Hematopoietic multipotent progenitor cell treated with erythropoietin and hydrocortisone succinate and interleukin-3 and kit ligand, for 6 days (in vitro differentiated cells): ENCODE measurements at regions not wholly inside any gene's neighbourhood (a gene's known extent, or its start where the extent isn't known, plus 50 kb on each side); places are given as distances from the start of the nearest gene placed in this dataset.
A peak's percentile ranks its signal among the peaks of the same experiment; 100 is the strongest.

Source experiments
- DNase-seq: peaks from one replicate; pipeline ENCODE4 v3.0.0-alpha.2; 2015

- DNase-seq = no peak
Observed at GRCh38 chr12:75786070-75786469, 245.5 kb downstream of the PHLDA1 start.

DNA sequence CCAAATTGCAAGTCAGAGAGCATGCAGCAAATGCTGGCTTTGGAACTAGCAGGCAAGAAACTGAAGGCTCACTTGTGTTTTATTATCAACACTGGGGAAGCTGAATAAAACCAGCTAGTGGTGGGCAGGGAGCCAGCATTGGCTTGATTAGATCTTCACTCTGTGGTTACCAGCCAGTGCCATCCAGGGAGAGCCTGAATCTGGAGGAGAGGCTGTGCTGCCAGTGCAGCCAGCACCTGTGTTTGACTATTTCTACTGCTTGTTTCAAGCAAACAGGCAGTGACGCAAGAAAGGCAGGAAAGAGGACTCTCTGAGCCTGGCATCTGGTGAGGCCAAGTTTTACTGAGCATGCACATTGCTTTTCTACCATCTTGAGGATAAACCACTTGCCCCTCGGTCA is 247.0 kb downstream of the PHLDA1 start:
- DNase-seq = peak; percentile 79

DNA sequence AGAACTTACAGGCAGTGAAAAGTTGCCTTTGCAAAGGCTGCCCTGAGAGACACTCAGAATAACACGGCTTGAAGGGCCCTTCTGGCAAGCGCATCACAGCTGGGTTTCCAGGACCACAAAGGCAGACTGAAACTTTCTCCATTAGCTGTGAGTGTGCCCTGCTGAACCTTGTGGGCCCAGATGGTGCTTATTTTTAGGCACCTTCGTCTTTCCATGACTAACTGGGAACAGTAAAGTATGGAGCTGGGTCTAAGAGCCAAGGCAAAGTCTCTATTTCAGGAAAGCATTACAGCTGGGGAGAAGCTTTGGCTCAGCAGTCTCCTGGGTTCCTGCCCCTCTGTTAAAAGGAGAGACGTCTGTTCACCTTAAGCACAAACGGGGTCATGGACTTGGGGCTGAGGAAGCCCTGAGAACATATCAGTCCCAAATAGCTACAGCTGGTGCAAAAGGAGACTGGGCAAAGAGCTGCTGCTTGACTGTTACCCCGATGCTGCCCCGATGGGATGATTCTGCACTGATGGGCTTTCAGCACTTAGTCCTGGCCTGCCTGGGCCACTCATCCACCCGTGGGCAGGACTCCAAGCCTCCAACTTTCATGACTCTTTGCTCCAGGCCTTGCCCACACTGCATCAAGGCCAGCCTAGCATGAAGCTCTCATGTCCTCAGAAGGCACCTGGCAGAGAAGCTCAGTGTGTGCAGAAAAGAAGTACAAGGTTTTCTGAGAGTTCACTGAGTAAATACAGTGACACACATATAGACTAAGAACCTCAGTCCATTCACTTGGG is 248.3 kb downstream of the PHLDA1 start:
- DNase-seq = no peak

GRCh38 chr12:75782069-75782581 is 249.5 kb downstream of the PHLDA1 start:
- no peak for DNase-seq

DNA sequence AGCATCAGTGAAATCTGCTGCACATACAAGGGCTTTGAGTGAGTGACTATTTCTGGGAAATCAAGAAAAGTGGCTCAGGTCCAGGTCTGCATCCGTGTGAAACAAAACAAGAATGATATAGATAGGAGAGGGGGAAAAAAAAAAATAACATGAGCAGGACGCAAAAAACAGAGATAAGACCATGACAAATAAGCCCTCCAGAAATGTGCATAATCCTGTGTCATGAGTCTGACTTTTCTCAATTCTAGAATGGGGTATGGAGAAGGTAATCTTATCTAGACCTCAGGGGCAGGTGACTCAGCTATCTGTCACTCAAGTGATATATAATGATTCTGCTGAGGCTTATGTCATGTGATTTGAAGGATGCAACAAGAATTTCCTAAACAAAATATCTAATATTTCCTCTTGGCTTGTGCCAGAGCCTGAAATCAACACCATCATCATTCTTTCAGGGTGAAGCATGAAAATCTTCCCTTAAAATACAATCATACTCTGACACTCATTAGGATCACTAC is 250.0 kb downstream of the PHLDA1 start:
- DNase-seq = peak; percentile 7

GRCh38 chr12:75779891-75780496 is 251.6 kb downstream of the PHLDA1 start:
- DNase-seq = no peak

DNA sequence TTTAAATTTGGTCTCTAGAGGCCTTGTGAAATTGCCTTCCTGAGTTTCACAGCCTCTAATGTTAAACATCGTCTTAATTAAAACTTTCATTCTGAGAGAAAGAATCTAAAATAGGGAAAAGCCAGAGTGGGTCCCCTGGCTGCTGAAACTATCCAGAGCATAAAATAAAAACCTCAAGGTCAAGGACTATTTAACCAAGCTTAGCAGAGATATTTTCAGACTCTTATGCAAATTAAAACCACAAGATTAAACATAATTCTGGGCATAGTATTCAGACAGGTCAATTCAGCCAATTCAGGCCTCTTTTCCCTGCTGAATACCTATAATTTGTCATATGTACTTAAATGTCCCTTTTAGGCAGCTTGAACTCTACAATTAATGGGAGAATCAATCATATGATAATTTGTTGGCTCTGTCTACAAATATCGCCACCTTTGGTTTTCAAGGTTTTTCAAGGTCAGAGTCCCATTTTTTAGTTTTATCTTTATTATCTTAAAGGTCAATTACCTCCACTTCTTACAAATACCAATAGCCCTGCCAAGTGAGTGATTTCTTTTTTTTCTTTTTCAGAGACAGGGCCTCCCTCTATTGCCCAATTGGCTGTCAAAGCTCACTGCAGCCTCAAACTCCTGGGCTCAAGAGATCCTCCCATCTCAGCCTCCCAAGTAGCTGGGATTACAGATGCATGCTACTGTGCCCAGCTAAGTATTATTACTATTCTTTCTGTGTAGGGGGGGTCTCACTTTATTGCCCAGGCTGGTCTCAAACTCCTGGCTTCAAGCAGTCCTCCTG is 257.1 kb downstream of the PHLDA1 start:
- no peak for DNase-seq

GRCh38 chr12:75773377-75773776 is 258.2 kb downstream of the PHLDA1 start:
- no peak for DNase-seq

GRCh38 chr12:75771023-75771422 is 259.6 kb upstream of the KRR1 start:
- DNase-seq = no peak

- no peak for DNase-seq
Observed at GRCh38 chr12:75767957-75768356, 256.5 kb upstream of the KRR1 start.

DNA sequence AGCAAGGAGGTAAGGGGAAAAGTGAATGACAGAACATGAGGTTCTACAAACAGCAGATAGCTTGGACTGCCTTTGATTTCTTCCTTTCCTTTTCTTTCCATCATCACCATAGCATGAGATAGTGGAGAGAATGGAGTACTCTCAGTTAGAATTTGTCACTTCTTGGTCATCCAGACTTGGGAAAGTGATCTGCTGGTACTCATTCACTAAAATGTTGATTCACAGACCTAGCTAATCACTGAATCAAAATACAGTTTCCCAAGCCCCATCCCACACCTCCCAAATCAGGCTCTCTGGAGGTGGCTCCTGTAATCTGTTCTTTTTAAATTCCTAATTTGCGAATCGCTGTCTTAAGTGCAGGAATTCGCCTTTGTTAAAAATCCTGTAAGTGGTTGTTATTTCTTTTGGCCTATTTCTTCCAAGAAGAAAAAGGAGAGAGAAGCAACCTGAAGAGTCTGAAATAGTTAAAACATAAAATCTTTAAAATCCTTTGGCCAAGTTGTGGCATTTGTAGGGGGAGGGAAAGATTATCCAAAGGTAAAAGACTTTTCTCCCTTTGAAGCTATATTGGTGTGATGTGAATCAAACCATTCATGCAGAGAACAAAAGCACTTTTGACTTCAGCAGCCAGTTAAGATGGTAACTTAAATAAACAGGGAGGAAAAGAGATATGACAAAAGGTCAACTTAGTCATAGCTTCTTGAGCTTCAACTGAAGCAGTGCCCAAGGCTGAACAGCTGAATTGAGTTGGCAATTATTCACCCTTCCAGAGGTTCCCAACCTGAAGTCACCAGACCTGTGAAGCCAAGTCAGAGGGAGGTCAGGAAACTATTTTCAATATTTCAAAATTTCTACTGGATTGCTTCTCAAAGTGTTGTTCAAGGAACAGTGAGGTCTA is 255.1 kb upstream of the KRR1 start:
- DNase-seq = no peak

GRCh38 chr12:75765170-75766059 is 254.0 kb upstream of the KRR1 start:
- DNase-seq = no peak

GRCh38 chr12:75764091-75764841 is 252.9 kb upstream of the KRR1 start:
- DNase-seq = no peak

DNA sequence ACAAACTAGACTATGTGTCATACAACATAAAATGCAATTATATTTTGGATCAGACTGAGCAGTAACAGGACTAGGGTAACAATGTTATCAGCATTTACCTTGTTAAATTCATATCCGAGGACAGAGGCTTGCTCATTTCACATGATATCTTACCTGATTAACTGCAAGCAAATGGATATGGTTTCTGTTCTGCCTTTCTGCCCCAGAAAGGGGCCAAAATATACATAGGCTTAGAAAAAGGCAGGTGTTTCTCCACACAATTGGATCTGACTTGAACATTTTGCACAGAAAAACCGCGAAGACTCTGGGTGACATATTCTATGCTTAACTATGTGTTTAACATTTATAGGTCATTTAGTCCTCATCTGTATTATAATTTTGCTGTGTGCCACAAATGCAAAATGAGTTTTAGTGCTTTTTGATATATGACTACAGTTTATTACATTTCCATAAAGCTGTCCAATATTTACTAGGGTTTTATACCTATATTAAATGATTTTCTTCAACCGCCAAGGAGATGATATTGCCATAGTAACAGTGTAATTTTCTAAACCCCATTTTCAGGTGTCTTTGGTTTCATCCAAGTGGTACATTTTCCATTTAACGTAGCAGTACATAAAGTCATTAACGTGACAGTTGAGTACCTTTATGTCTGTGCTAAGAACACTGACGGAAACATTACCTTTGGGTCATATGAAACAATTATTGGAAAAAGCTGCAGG is 249.3 kb upstream of the KRR1 start:
- DNase-seq = no peak

DNA sequence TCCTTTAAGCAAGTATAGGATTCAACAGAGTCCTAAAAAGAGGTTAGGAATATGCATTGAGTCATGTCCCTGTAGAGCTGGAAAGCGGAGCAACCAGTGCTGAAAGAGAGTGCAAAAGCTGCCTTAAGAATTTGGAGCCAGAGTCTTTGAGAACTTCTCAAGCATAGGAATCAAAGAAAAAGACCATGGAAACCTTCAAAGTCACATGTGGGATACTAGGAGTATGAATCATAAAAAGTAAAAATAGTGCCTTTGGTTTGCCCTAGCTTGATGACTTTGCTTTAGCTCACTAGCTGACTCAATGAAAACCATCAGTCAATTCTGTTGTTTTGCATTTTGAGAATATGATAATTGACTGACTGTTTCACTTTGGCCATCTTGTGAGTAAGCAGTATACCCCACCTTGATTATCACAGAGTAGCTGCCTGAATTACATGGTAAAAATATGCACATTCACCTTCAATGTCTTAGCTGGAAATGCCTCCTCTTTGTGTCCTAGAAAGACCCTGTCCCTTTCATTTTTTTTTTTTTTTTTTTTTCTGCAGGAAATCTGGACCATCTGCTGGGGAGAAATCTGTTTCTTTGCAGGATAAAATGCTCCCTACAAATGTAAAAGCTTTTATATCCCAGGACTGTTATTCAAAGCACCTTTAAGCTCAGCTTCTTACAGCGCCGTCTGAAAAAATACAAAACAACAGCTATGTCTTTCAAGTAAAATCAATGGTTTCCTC is 248.6 kb upstream of the KRR1 start:
- DNase-seq = no peak

GRCh38 chr12:75759196-75759595 is 247.8 kb upstream of the KRR1 start:
- DNase-seq = no peak

GRCh38 chr12:75756771-75757170 is 245.4 kb upstream of the KRR1 start:
- no peak for DNase-seq

GRCh38 chr12:75756111-75756510 is 244.7 kb upstream of the KRR1 start:
- no peak for DNase-seq

GRCh38 chr12:75754698-75755097 is 243.3 kb upstream of the KRR1 start:
- no peak for DNase-seq
